Neutrophil (primary cell): ENCODE measurements at regions not wholly inside any gene's neighbourhood (a gene's known extent, or its start where the extent isn't known, plus 50 kb on each side); places are given as distances from the start of the nearest gene placed in this dataset.

Source experiments
- H3K27ac ChIP-seq: fragments of 200-600 bp; sonication (generic); 2 replicates; pipeline ENCODE4 v1.5.1; 2016; ENCODE audit warnings: mild to moderate bottlenecking, moderate library complexity
- H3K27me3 ChIP-seq: fragments of 200-600 bp; sonication (generic); 2 replicates; pipeline ENCODE4 v1.6.0; 2016; ENCODE audit warnings: mild to moderate bottlenecking
- H3K36me3 ChIP-seq: fragments of 200-600 bp; sonication (generic); 2 replicates; pipeline ENCODE4 v1.5.1; 2017
- H3K4me1 ChIP-seq, 2 experiments: fragments of 200-600 bp in 1 of 2; sonication (generic) in 1 of 2; 1 replicate in 1 of 2; 2 replicates in 1 of 2; pipeline versions ENCODE4 v1.5.1 to v1.6.1; 2013 to 2016; ENCODE audit warnings: low read depth in 1 of 2, low read length in 1 of 2, mild to moderate bottlenecking in 1 of 2, moderate library complexity in 1 of 2; ENCODE audit not compliant: control insufficient read depth in 1 of 2, insufficient read depth in 1 of 2
- H3K4me3 ChIP-seq, 2 experiments: fragments of 200-600 bp in 1 of 2; sonication (generic) in 1 of 2; 1 replicate in 1 of 2; 2 replicates in 1 of 2; pipeline ENCODE4 v1.5.1; 2013 to 2016; ENCODE audit warnings: low read depth in 1 of 2, low read length in 1 of 2, mild to moderate bottlenecking in 1 of 2, moderate library complexity in 1 of 2
- H3K9me3 ChIP-seq: fragments of 200-600 bp; sonication (generic); 2 replicates; pipeline ENCODE4 v1.5.1; 2016
- CTCF ChIP-seq: fragments of 200-600 bp; sonication (generic); IDR thresholded peaks from 2 replicates; pipeline ENCODE4 v1.5.1; 2016; ENCODE audit warnings: antibody characterized with exemption

GRCh38 chr18:43592269-43592668 is 315.0 kb upstream of the SYT4 start:
- no peak overlapping the region for H3K27ac ChIP-seq
- no peak overlapping the region for H3K4me3 ChIP-seq
- no peak for TF ChIP-seq CTCF
- H3K9me3 ChIP-seq = no peaks in the 10 kb centered on the region
- H3K4me1 ChIP-seq = no peaks in the 10 kb centered on the region
- no peaks in the 10 kb centered on the region for H3K36me3 ChIP-seq
- H3K27me3 ChIP-seq = no peaks in the 10 kb centered on the region

GRCh38 chr18:43596105-43596712 is 318.9 kb upstream of the SYT4 start:
- Histone ChIP-seq H3K4me3 (no peak overlapping the region), H3K4me1 (no peaks in the 10 kb centered on the region), H3K27me3 (no peaks in the 10 kb centered on the region), H3K9me3 (no peaks in the 10 kb centered on the region), H3K36me3 (no peaks in the 10 kb centered on the region), H3K27ac (no peak overlapping the region)
- TF ChIP-seq CTCF = no peak

GRCh38 chr18:43601432-43601831 is 324.1 kb upstream of the SYT4 start:
- no peaks in the 10 kb centered on the region for H3K9me3 ChIP-seq
- no peaks in the 10 kb centered on the region for H3K4me1 ChIP-seq
- no peaks in the 10 kb centered on the region for H3K36me3 ChIP-seq
- no peak overlapping the region for H3K27ac ChIP-seq
- H3K4me3 ChIP-seq = no peak overlapping the region
- H3K27me3 ChIP-seq = no peaks in the 10 kb centered on the region
- TF ChIP-seq CTCF = no peak

- Histone ChIP-seq H3K27ac (no peak overlapping the region), H3K4me3 (no peak overlapping the region), H3K36me3 (no peaks in the 10 kb centered on the region), H3K27me3 (no peaks in the 10 kb centered on the region), H3K9me3 (no peaks in the 10 kb centered on the region), H3K4me1 (no peaks in the 10 kb centered on the region)
- TF ChIP-seq CTCF = no peak
Observed at GRCh38 chr18:43605224-43605623, 327.9 kb upstream of the SYT4 start.

- Histone ChIP-seq H3K9me3 (no peaks in the 10 kb centered on the region), H3K4me3 (no peak overlapping the region), H3K36me3 (no peaks in the 10 kb centered on the region), H3K4me1 (no peaks in the 10 kb centered on the region), H3K27me3 (no peaks in the 10 kb centered on the region), H3K27ac (no peak overlapping the region)
- TF ChIP-seq CTCF = no peak
Observed at GRCh38 chr18:43606795-43607194, 329.5 kb upstream of the SYT4 start.

GRCh38 chr18:43620936-43621335 is 343.6 kb upstream of the SYT4 start:
- TF ChIP-seq CTCF = no peak
- no peaks in the 10 kb centered on the region for H3K27me3 ChIP-seq
- no peak overlapping the region for H3K4me3 ChIP-seq
- H3K9me3 ChIP-seq = no peaks in the 10 kb centered on the region
- no peak overlapping the region for H3K27ac ChIP-seq
- no peaks in the 10 kb centered on the region for H3K4me1 ChIP-seq
- H3K36me3 ChIP-seq = no peaks in the 10 kb centered on the region
